ENCODE measurements at regions not wholly inside any gene's neighbourhood (a gene's known extent, or its start where the extent isn't known, plus 50 kb on each side); places are given as distances from the start of the nearest gene placed in this dataset.

DNA sequence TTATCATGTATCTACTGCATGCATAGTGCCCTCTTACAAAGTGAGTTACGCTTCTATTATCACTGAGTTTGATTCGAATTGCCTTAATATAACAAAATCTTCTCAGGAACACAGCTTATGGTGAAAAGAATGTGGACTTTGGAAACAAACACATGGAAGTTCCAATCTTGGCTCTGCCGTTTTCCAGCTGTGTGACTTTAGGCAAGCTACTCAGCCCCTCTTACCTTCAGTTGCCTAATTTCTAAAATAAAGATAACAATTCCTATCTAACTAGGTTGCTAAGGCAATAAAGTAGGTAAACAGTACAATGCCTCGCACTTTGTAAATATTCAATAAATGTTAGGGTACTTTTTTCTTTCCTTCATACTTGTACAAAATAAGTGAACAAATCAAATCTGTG, 104.0 kb upstream of the GRIA3 start:
- WGBS = 33% methylated on average over 4 of the region's 4 CpGs
- H3K9ac ChIP-seq (ENCODE audit: low read depth in 1 of 2, low read length in 2 of 2) = no peak overlapping the region
- no peak overlapping the region for H3K27ac ChIP-seq (ENCODE audit: low read depth in 1 of 2, low read length in 2 of 2)
- H3K4me1 ChIP-seq (ENCODE audit: control insufficient read depth in 4 of 4, insufficient read depth in 4 of 4, low read length in 3 of 4) = peaks cover 0 to 8% (median 7%) of the 10 kb centered on the region in 4 donors
- TF ChIP-seq FOXA2 (IDR thresholded peaks at IDR 0.05) (no peak), TAF1 (conservative IDR thresholded peaks at IDR 0.05) (no peak), FOXA1 (IDR thresholded peaks at IDR 0.05) (no peak), SP1 (IDR thresholded peaks at IDR 0.05) (peak; percentile 7), NR2F2 (IDR thresholded peaks at IDR 0.05) (no peak), HNF4G (IDR thresholded peaks at IDR 0.05) (no peak), YY1 (IDR thresholded peaks at IDR 0.05) (no peak), EGR1 (IDR thresholded peaks at IDR 0.05; ENCODE audit: low read depth in 2 of 2) (no peak), RAD21 (IDR thresholded peaks at IDR 0.05) (no peak), HNF4A (conservative IDR thresholded peaks at IDR 0.05) (peak; percentile 58 to 68), GABPA (IDR thresholded peaks at IDR 0.05 in 1 of 2, conservative IDR thresholded peaks at IDR 0.05 in 1 of 2) (no peak), JUND (IDR thresholded peaks at IDR 0.05) (peak in 1 of 2 donors; percentile 18), RXRA (IDR thresholded peaks at IDR 0.05) (no peak)
- TF ChIP-seq, protein P1, sequence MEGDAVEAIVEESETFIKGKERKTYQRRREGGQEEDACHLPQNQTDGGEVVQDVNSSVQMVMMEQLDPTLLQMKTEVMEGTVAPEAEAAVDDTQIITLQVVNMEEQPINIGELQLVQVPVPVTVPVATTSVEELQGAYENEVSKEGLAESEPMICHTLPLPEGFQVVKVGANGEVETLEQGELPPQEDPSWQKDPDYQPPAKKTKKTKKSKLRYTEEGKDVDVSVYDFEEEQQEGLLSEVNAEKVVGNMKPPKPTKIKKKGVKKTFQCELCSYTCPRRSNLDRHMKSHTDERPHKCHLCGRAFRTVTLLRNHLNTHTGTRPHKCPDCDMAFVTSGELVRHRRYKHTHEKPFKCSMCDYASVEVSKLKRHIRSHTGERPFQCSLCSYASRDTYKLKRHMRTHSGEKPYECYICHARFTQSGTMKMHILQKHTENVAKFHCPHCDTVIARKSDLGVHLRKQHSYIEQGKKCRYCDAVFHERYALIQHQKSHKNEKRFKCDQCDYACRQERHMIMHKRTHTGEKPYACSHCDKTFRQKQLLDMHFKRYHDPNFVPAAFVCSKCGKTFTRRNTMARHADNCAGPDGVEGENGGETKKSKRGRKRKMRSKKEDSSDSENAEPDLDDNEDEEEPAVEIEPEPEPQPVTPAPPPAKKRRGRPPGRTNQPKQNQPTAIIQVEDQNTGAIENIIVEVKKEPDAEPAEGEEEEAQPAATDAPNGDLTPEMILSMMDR (IDR thresholded peaks at IDR 0.05; ENCODE audit: low read depth, low read length, missing input control) = no peak
- TF ChIP-seq, protein P2, sequence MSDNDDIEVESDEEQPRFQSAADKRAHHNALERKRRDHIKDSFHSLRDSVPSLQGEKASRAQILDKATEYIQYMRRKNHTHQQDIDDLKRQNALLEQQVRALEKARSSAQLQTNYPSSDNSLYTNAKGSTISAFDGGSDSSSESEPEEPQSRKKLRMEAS (IDR thresholded peaks at IDR 0.05) = no peak
- TF ChIP-seq, protein P3, sequence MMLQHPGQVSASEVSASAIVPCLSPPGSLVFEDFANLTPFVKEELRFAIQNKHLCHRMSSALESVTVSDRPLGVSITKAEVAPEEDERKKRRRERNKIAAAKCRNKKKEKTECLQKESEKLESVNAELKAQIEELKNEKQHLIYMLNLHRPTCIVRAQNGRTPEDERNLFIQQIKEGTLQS (IDR thresholded peaks at IDR 0.05) = no peak
- TF ChIP-seq, protein P4, sequence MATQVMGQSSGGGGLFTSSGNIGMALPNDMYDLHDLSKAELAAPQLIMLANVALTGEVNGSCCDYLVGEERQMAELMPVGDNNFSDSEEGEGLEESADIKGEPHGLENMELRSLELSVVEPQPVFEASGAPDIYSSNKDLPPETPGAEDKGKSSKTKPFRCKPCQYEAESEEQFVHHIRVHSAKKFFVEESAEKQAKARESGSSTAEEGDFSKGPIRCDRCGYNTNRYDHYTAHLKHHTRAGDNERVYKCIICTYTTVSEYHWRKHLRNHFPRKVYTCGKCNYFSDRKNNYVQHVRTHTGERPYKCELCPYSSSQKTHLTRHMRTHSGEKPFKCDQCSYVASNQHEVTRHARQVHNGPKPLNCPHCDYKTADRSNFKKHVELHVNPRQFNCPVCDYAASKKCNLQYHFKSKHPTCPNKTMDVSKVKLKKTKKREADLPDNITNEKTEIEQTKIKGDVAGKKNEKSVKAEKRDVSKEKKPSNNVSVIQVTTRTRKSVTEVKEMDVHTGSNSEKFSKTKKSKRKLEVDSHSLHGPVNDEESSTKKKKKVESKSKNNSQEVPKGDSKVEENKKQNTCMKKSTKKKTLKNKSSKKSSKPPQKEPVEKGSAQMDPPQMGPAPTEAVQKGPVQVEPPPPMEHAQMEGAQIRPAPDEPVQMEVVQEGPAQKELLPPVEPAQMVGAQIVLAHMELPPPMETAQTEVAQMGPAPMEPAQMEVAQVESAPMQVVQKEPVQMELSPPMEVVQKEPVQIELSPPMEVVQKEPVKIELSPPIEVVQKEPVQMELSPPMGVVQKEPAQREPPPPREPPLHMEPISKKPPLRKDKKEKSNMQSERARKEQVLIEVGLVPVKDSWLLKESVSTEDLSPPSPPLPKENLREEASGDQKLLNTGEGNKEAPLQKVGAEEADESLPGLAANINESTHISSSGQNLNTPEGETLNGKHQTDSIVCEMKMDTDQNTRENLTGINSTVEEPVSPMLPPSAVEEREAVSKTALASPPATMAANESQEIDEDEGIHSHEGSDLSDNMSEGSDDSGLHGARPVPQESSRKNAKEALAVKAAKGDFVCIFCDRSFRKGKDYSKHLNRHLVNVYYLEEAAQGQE (IDR thresholded peaks at IDR 0.05) = no peak
- TF ChIP-seq, protein P5, sequence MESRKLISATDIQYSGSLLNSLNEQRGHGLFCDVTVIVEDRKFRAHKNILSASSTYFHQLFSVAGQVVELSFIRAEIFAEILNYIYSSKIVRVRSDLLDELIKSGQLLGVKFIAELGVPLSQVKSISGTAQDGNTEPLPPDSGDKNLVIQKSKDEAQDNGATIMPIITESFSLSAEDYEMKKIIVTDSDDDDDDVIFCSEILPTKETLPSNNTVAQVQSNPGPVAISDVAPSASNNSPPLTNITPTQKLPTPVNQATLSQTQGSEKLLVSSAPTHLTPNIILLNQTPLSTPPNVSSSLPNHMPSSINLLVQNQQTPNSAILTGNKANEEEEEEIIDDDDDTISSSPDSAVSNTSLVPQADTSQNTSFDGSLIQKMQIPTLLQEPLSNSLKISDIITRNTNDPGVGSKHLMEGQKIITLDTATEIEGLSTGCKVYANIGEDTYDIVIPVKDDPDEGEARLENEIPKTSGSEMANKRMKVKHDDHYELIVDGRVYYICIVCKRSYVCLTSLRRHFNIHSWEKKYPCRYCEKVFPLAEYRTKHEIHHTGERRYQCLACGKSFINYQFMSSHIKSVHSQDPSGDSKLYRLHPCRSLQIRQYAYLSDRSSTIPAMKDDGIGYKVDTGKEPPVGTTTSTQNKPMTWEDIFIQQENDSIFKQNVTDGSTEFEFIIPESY (IDR thresholded peaks at IDR 0.05) = no peak
- no peak for DNase-seq (ENCODE audit: low spot score)
- no peaks in the 10 kb centered on the region for H3K36me3 ChIP-seq (ENCODE audit: control insufficient read depth in 4 of 4, insufficient read depth in 3 of 4, low read depth in 1 of 4, low read length in 3 of 4)
- H3K9me3 ChIP-seq (ENCODE audit: control insufficient read depth in 4 of 4, low read length in 3 of 4) = no peaks in the 10 kb centered on the region
- H3K27me3 ChIP-seq (ENCODE audit: control insufficient read depth in 4 of 4, insufficient read depth in 4 of 4, low read length in 3 of 4) = no peaks in the 10 kb centered on the region
- H3K4me3 ChIP-seq (ENCODE audit: low read depth in 1 of 3, low read length in 3 of 3) = no peak overlapping the region
